ENCODE measurements at regions not wholly inside any gene's neighbourhood (a gene's known extent, or its start where the extent isn't known, plus 50 kb on each side); places are given as distances from the start of the nearest gene placed in this dataset.

- intact Hi-C loops (cut with DNase I; ENCODE audit: low total_unique reads) (no loop called here), in situ Hi-C loops (cut with MboI; ENCODE audit: low sequenced_read_pairs in 4 of 4) (no loop called here)
- no peak for DNase-seq
- H3K27ac ChIP-seq = peak overlapping the region in 1 of 4 donors; percentile 3
- peaks cover 36 to 58% of the 10 kb centered on the region in 2 donors for H3K4me1 ChIP-seq
- no peak for ATAC-seq
- no peak overlapping the region for H3K4me3 ChIP-seq
- no peak for TF ChIP-seq CTCF (IDR thresholded peaks at IDR 0.05 in 4 of 5, conservative IDR thresholded peaks at IDR 0.05 in 1 of 5)
- TF ChIP-seq POLR2A (IDR thresholded peaks at IDR 0.05) = no peak
- no peaks in the 10 kb centered on the region for H3K36me3 ChIP-seq
- H3K9me3 ChIP-seq = no peaks in the 10 kb centered on the region
- H3K27me3 ChIP-seq = no peaks in the 10 kb centered on the region
Measured at GRCh38 chr16:85165781-85166180, 53.5 kb upstream of the CIBAR2 start.

- TF ChIP-seq POLR2A (IDR thresholded peaks at IDR 0.05) (no peak), CTCF (IDR thresholded peaks at IDR 0.05 in 4 of 5, conservative IDR thresholded peaks at IDR 0.05 in 1 of 5) (no peak)
- DNase-seq (no peak), ATAC-seq (no peak)
- intact Hi-C loops (cut with DNase I; ENCODE audit: low total_unique reads) (no loop called here), in situ Hi-C loops (cut with MboI; ENCODE audit: low sequenced_read_pairs in 4 of 4) (no loop called here)
- Histone ChIP-seq H3K36me3 (no peaks in the 10 kb centered on the region), H3K4me3 (no peak overlapping the region), H3K9me3 (no peaks in the 10 kb centered on the region), H3K27ac (no peak overlapping the region), H3K27me3 (no peaks in the 10 kb centered on the region), H3K4me1 (peaks cover 38 to 58% of the 10 kb centered on the region in 2 donors)
Measured at GRCh38 chr16:85166281-85166680, 54.0 kb upstream of the CIBAR2 start.

DNA sequence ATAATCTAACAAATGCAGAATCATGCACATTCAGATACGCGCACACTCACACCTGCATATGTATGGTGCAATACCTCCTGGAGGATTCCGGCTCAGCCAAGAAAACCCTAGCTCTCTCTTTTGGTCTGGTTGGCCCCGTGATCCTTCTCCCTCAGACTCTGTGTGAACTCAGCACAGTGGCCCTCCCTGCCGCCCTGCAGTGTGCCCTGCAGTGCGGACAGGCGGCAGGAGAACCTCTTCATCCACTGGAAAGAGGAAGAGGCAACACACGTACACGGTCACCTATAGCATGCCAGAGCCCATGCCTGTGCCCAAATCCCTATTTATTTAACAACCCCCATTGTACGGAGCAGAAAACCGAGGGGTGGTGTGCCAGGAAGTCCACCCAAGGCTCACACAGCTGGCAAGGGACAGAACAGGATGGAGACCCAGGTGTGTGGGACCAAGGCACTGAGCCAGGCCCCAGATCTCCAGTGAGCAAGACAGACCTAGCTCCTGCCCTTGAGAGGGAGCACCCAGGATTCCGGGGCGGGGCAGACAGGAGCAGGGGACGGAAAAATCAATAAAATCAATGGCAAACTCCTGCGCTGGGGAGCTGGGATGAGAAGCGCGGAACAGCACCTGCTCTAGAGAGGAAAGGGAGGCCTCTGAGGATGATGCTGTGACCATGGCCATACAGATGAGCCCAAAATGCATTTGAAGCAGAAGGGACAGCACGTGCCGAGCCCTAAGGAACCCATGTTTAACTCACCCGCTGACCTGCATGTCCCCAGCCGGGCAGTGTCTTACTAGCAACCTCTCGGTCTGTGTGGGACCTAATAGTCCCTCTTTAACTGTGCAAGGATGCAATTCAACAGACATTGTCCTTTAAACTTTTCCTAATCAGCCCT, 54.7 kb upstream of the CIBAR2 start:
- intact Hi-C loops (cut with DNase I; ENCODE audit: low total_unique reads) = no loop called here
- Histone ChIP-seq H3K9me3 (no peaks in the 10 kb centered on the region), H3K27me3 (no peaks in the 10 kb centered on the region), H3K36me3 (no peaks in the 10 kb centered on the region), H3K4me1 (peaks cover 38 to 58% of the 10 kb centered on the region in 2 donors), H3K4me3 (no peak overlapping the region), H3K27ac (peak overlapping the region; percentile 80 to 86 (median 80))
- in situ Hi-C loops (cut with MboI; ENCODE audit: low sequenced_read_pairs in 4 of 4) = no loop called here
- ATAC-seq (no peak), DNase-seq (no peak)
- TF ChIP-seq CTCF (IDR thresholded peaks at IDR 0.05 in 4 of 5, conservative IDR thresholded peaks at IDR 0.05 in 1 of 5) (no peak), POLR2A (IDR thresholded peaks at IDR 0.05) (no peak)

DNA sequence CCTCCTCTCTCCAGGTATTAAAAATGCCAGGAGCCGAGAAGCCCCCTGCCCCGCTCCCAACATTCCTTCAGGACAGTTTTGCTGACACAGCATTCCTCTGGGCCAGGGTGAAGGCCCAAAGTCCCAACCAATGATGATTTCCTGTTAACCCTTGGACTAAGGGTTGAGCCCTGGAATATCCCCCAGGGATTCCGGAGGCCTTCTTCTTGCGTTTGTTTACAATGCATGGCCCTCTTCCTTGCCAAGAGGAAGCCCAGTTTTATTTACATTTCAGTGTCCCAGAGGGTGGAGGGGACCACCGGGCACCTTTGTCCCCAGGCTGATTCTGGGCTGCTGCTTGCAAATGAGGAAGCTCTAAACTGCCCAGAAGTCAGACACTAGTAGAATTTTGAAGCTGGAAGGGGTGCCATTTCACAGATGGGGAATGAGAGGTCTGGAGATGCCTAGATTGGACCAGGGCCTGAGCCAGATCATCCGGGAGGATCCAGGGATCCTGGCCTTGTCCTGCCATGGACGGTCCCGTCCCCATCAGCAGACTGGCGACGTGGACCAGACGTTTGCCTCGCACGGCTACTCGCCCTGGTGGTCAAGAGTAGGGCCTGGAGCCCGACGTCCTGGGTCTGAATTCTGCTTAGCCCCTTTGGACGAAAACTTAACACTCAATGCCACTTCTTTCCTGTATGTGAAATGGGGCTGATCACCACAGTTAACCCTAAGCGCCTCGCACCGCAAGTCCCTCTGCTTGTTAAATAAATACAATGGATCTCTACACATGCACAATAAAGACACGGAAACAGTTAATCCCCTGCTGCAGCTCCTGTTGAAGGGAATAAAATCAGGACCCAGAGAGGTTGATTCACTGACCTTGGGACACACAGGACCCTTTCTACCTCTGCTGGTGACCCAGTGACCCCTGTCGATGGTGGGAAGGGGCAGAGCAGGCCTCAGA, 55.6 kb upstream of the CIBAR2 start:
- no peak for ATAC-seq

More for the DNA sequence above, 55.6 kb upstream of the CIBAR2 start:
- Histone ChIP-seq H3K4me1 (peaks cover 36 to 58% of the 10 kb centered on the region in 2 donors), H3K4me3 (no peak overlapping the region), H3K9me3 (no peaks in the 10 kb centered on the region), H3K27me3 (no peaks in the 10 kb centered on the region), H3K27ac (peak overlapping the region; percentile 80 to 86 (median 80)), H3K36me3 (no peaks in the 10 kb centered on the region)
- TF ChIP-seq CTCF (IDR thresholded peaks at IDR 0.05 in 4 of 5, conservative IDR thresholded peaks at IDR 0.05 in 1 of 5) = no peak
- TF ChIP-seq POLR2A (IDR thresholded peaks at IDR 0.05) = no peak
- DNase-seq = no peak
- in situ Hi-C loops (cut with MboI; ENCODE audit: low sequenced_read_pairs in 4 of 4) = no loop called here
- intact Hi-C loops (cut with DNase I; ENCODE audit: low total_unique reads) = no loop called here
